ENCODE measurements at regions not wholly inside any gene's neighbourhood (a gene's known extent, or its start where the extent isn't known, plus 50 kb on each side); places are given as distances from the start of the nearest gene placed in this dataset.

DNA sequence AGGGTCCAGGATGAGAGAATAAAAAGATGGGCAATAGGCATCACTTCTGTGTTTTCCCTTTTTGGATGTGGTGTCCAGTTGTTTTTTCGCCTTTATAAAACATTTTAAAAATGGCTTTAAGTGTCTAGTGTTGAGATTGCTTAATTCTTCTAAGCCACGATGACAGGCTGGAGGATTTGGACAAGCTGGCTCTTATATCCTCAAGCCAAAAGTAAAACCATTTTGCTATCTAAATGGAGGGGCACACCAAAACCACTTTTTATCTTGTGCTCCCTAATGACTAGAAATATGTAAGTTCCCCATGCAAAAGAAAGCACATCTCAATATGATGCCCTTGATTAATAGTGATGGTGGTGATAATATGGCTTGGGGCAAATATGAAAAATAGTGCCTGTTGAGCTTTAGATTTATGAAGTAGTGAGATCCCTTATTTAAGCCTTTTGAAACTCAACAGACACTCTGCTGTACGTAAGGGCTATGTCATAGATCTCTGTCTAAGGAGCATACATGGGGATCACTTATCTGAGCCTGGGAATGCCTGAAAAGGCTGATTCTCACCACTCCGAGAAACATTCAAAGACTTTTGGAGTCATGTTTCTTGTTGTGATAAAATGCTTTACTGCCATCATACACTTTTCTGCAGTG lies 185.5 kb downstream of the KCNS3 start:
- no peaks in the 10 kb centered on the region for H3K79me1 ChIP-seq (ENCODE audit: low read depth, low read length)
- no peak overlapping the region for H2BK5ac ChIP-seq (ENCODE audit: low read depth, low read length)
- no peaks in the 10 kb centered on the region for H3K36me3 ChIP-seq (ENCODE audit: control insufficient read depth in 2 of 4, insufficient read depth in 4 of 4, low read length in 3 of 4)
- no peaks in the 10 kb centered on the region for H3K9me3 ChIP-seq (ENCODE audit: insufficient read depth in 2 of 2, low read depth in 1 of 2, low read length in 1 of 2)
- no peak overlapping the region for H3K14ac ChIP-seq (ENCODE audit: insufficient read length)
- no peak overlapping the region for H2BK20ac ChIP-seq (ENCODE audit: low read length)
- H2AFZ ChIP-seq (ENCODE audit: low read length): no peak overlapping the region
- H3K27me3 ChIP-seq (replicated peaks in 1 of 4; ENCODE audit: control insufficient read depth in 3 of 4, extremely low read depth in 1 of 4, insufficient read depth in 3 of 4, low read length in 3 of 4): no peaks in the 10 kb centered on the region
- no peak overlapping the region for H3K27ac ChIP-seq (ENCODE audit: low read depth, low read length)
- H3K23me2 ChIP-seq (ENCODE audit: low read depth, low read length): no peaks in the 10 kb centered on the region; the same call in 1 of the 2 replicates
- H3K18ac ChIP-seq (ENCODE audit: extremely low read depth, low read length): no peak overlapping the region
- H3K4me2 ChIP-seq (ENCODE audit: insufficient read depth in 1 of 2, low read depth in 2 of 2, low read length in 2 of 2): no peak overlapping the region
- WGBS, 2 experiments (ENCODE audit: extremely low coverage in 1 of 2, insufficient coverage in 1 of 2, insufficient read length in 1 of 2, insufficient replicate concordance in 2 of 2, low coverage in 1 of 2, low lambda C conversion rate in 2 of 2, missing lambda C conversion rate in 1 of 2): 88% methylated on average over 4 of the region's 4 CpGs; no CpG with 5 or more reads in 1 of the 2 experiments
- no peak overlapping the region for H2BK12ac ChIP-seq (ENCODE audit: low read depth, low read length)
- H3K56ac ChIP-seq (replicated peaks; ENCODE audit: insufficient read length, low read depth, low read length): no peak overlapping the region
- no peak overlapping the region for H3K4me3 ChIP-seq (ENCODE audit: extremely low read depth in 1 of 4, insufficient read depth in 2 of 4, low read depth in 3 of 4, low read length in 4 of 4)
- no peaks in the 10 kb centered on the region for H3K79me2 ChIP-seq (ENCODE audit: control insufficient read depth in 1 of 2, insufficient read depth in 2 of 2, low read length in 2 of 2)
- peaks cover 0 to 3% (median 0%) of the 10 kb centered on the region in 4 experiments; a peak in 1 of 7 replicates for H3K4me1 ChIP-seq (replicated peaks in 1 of 4; ENCODE audit: control insufficient read depth in 3 of 4, insufficient read depth in 4 of 4, low read length in 3 of 4)
- FAIRE-seq (no peak), DNase-seq (ENCODE audit: low read depth in 1 of 2, low spot score in 2 of 2) (no peak)
- H4K8ac ChIP-seq (ENCODE audit: extremely low read depth, insufficient read depth, low read length): no peak overlapping the region
- H4K91ac ChIP-seq (replicated peaks; ENCODE audit: insufficient read length, low read length): no peak overlapping the region
- H3K23ac ChIP-seq (ENCODE audit: insufficient read length): no peak overlapping the region
- no peak overlapping the region for H2BK120ac ChIP-seq (replicated peaks; ENCODE audit: low read depth, low read length)
- no peak overlapping the region for H2AK5ac ChIP-seq (ENCODE audit: low read depth, low read length)
- H3K4ac ChIP-seq (replicated peaks; ENCODE audit: insufficient read length, low read depth, low read length): no peak overlapping the region
- CTCF ChIA-PET (ENCODE audit: partially characterized antibody): interaction anchor here (1.5 to 2.1 kb wide), 2 partner anchors 85 to 233 kb away, joined by 4 to 6 read pairs; no protein-coding TSS in a partner anchor
- H4K20me1 ChIP-seq (replicated peaks in 1 of 2; ENCODE audit: control insufficient read depth in 1 of 2, insufficient read depth in 2 of 2, low read length in 2 of 2): no peaks in the 10 kb centered on the region
- POLR2A ChIA-PET (ENCODE audit: partially characterized antibody): no interaction called here
- H4K5ac ChIP-seq (ENCODE audit: insufficient read length, low read depth, low read length): no peak overlapping the region
- H2BK15ac ChIP-seq (ENCODE audit: low read length): no peak overlapping the region
- H3K9ac ChIP-seq (replicated peaks in 1 of 4; ENCODE audit: extremely low read depth in 1 of 4, low read depth in 3 of 4, low read length in 3 of 4): no peak overlapping the region
- no peak for TF ChIP-seq CBX8 (IDR thresholded peaks at IDR 0.05; ENCODE audit: borderline replicate concordance, low read depth, low read length)
- no peak for TF ChIP-seq RXRA (IDR thresholded peaks at IDR 0.05; ENCODE audit: insufficient read depth, low read depth, low read length)
- TF ChIP-seq EP300 (IDR thresholded peaks at IDR 0.05; ENCODE audit: borderline replicate concordance in 1 of 2, low read depth in 2 of 2, low read length in 2 of 2): no peak
- TF ChIP-seq, protein P1, sequence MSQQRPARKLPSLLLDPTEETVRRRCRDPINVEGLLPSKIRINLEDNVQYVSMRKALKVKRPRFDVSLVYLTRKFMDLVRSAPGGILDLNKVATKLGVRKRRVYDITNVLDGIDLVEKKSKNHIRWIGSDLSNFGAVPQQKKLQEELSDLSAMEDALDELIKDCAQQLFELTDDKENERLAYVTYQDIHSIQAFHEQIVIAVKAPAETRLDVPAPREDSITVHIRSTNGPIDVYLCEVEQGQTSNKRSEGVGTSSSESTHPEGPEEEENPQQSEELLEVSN (IDR thresholded peaks at IDR 0.05): no peak
- no peak for TF ChIP-seq BACH1 (IDR thresholded peaks at IDR 0.05; ENCODE audit: low read length)
- no peak for TF ChIP-seq NRF1 (IDR thresholded peaks at IDR 0.05; ENCODE audit: low read depth, low read length)
- TF ChIP-seq TAF7 (optimal IDR thresholded peaks at IDR 0.05; ENCODE audit: borderline replicate concordance, low read depth, low read length): no peak
- no peak for TF ChIP-seq TAF1 (IDR thresholded peaks at IDR 0.05; ENCODE audit: low read depth, low read length)
- TF ChIP-seq CBX5 (IDR thresholded peaks at IDR 0.05; ENCODE audit: low read depth, low read length): no peak
- TF ChIP-seq TEAD4 (IDR thresholded peaks at IDR 0.05; ENCODE audit: low read depth, low read length): no peak
- no peak for TF ChIP-seq HDAC6 (IDR thresholded peaks at IDR 0.05; ENCODE audit: low read depth, low read length)
